GM10248 (cell line): ENCODE measurements at regions not wholly inside any gene's neighbourhood (a gene's known extent, or its start where the extent isn't known, plus 50 kb on each side); places are given as distances from the start of the nearest gene placed in this dataset.

Source experiments
- CTCF ChIA-PET: fragments of 300-600 bp; sonication (Branson Sonifier 250); formaldehyde crosslinking; extraction: SDS; loops from one replicate; lab custom pipeline; 2021; ENCODE audit warnings: antibody characterized with exemption; lab: Yijun Ruan, JAX
- POLR2A ChIA-PET: fragments of 350-650 bp; sonication (Branson Sonifier 250); formaldehyde crosslinking; extraction: SDS; loops from one replicate; lab custom pipeline; 2020; ENCODE audit warnings: antibody characterized with exemption; lab: Yijun Ruan, JAX
- DNase-seq: peaks from one replicate; pipeline ENCODE4 v3.0.0; 2012; ENCODE audit errors: extremely low spot score
- TF ChIP-seq, protein P1 (sequence below): IDR thresholded peaks from 2 replicates; pipeline ENCODE4 v1.5.1; 2012; ENCODE audit warnings: mild to moderate bottlenecking, low read depth; ENCODE audit errors: extremely low read depth, missing control alignments, control extremely low read depth

DNA sequence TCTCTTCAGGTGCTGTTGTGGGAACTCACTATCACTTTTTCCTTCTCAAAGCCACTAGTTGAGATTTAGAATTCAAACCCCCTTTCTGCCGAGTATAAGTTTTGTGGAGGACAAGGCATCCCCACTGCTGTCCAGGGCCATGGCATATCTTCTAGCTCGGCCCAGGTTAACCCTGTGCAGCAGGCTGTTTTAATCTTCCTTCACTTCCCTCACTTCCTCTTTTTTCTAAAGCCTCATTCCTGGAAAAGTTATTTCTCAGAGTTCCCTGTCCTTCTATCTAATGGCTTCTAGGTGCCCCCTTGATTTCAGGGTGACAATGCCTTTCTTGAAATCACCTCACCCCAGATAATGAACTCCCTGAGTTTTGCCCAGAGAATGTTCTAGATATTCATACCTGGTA, 222.3 kb downstream of the SNX10 start:
- CTCF ChIA-PET, result interaction anchor here (0.8 to 1.6 kb wide), 2 partner anchors 10 to 13 kb away, joined by 3 to 4 read pairs; no protein-coding TSS in a partner anchor
- DNase-seq, result no peak
- TF ChIP-seq, protein P1, sequence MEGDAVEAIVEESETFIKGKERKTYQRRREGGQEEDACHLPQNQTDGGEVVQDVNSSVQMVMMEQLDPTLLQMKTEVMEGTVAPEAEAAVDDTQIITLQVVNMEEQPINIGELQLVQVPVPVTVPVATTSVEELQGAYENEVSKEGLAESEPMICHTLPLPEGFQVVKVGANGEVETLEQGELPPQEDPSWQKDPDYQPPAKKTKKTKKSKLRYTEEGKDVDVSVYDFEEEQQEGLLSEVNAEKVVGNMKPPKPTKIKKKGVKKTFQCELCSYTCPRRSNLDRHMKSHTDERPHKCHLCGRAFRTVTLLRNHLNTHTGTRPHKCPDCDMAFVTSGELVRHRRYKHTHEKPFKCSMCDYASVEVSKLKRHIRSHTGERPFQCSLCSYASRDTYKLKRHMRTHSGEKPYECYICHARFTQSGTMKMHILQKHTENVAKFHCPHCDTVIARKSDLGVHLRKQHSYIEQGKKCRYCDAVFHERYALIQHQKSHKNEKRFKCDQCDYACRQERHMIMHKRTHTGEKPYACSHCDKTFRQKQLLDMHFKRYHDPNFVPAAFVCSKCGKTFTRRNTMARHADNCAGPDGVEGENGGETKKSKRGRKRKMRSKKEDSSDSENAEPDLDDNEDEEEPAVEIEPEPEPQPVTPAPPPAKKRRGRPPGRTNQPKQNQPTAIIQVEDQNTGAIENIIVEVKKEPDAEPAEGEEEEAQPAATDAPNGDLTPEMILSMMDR, result no peak
- POLR2A ChIA-PET, result no interaction called here

DNA sequence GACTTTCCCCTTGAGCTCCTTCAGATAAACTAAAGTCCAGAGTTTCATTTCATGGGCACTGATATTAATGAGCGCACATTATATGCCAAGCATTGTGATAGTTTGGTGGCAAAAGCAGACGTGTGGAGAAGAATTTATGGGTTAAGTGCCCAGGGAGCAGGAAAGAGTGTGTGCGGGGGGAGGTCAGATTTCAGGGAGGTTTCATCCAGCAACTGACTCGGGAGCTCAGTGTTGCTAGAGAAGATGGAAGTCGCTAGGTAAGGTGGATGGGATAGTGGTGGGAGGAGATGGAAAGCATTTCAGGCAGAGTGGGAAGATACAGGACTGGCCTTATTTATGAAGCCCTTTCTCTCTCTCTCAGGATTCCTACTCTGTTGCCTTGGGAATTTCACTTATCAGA, 223.0 kb downstream of the SNX10 start:
- TF ChIP-seq, protein P1, result no peak
- POLR2A ChIA-PET, result no interaction called here
- CTCF ChIA-PET, result interaction anchor here (0.8 kb wide), 1 partner anchor 14 kb away, joined by 3 read pairs; no protein-coding TSS in a partner anchor
- DNase-seq, result no peak

DNA sequence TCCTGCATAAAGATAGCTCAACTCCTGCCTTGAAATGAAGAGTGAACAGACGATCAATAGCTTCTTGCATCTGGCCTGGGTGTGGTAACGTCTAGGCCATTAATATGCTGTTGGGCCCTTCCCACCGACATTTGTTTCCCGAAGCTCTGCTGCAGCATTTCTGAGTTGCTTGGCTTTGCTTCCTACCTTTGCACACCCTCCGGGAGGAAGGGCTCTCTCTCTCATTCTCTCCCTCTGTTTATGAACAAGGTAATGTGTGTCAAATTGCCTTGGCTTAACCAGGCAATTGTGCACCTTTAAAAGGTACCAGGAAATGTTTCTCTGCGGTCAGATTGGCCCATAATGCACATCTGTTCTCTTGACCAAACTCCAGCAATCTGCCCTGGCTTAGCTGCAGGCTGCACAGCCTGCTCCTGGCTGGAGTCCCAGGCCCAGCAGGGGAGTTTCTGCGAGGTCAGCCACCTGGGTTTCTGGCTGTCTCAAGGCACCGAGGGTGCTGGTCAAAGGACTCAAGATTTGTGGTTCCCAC, 223.7 kb downstream of the SNX10 start:
- no peak for DNase-seq
- ChIA-PET CTCF (no interaction called here), POLR2A (no interaction called here)

DNA sequence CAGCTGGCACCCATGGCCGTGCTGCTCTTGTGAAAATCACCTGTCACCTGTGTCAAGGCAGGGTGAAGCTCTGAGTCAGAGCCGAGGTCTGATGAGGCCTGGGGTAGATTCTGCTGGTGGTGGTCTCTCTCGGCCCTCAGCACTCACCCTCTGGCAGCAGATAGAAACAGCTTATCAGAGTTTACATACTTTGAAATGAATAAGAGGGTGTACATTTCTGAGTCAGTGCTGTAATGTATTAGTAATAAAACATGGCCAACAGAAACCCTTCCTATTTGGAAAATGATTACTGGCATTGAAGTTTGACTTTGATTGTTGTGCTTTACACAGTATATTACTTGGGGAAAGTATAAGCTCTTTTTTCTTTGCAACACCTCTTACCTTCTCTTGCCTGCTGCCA, 228.8 kb downstream of the SNX10 start:
- ChIA-PET CTCF (interaction anchor here (1.0 to 1.4 kb wide), 3 partner anchors 11 to 151 kb away, joined by 3 read pairs; no protein-coding TSS in a partner anchor), POLR2A (no interaction called here)
- DNase-seq, result no peak
- TF ChIP-seq, protein P1, result no peak

More for the DNA sequence above, 223.7 kb downstream of the SNX10 start:
- TF ChIP-seq, protein P1, result no peak

DNA sequence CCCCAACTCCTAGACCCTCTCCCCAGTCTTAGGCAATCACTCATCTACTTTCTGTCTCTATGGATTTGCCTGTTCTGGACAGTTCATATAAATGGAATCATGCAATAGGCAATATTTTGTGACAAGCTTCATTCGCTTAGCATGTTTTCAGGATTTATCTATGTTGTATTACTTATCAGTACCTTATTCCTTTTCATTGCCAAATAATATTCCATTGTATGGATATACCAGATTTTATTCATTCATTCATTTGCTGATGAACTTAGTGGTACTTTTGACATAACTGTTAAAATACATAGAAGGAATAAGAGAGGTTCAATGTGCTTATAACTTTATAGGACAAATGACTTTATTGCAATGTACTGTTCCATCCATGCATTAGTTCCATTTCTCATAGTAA, 231.0 kb downstream of the SNX10 start:
- CTCF ChIA-PET, result interaction anchor here (1.0 to 1.4 kb wide), 3 partner anchors 40 to 153 kb away, joined by 3 to 4 read pairs (median 3); no protein-coding TSS in a partner anchor
- POLR2A ChIA-PET, result no interaction called here
- no peak for DNase-seq
- TF ChIP-seq, protein P1, result no peak

DNA sequence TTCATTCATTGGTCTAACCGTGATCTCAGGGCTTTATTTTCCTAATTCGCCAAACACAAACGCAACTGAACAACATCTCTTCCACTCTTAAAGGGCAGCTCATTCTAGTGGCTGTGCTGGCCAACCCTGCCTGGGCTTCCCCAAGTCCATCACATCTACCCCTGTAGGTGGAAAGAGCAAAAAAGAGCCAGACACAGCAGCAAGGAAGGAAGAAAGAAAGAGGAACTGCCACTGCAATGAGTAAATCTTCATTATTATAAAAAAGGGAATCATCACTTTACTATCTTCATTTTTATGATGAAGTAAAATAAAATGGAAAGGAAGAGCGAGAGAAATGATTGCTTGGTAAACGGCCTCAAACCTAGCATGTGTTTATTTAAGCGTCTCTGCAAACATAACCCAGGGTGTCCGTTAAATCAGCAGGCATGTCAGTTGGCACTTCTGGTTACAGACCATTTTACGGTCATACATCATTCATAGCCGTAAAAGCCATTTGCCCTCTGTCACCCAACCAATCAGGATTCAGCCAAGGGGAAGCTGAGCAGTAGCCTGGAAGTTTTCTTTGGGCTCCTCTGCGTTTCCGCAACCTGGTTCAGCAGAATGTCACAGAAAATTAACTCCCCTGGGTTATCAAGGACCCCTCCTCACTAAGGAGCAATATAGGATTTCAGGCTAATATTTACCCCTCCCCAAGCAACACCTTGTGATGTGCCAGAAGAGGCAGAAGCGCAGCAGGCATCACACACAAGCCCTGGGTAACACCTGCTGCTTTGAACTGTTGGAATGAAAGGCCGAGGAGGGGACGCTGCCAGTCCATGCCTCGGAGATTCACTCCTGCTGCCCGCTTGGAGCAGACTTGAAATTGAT, 234.0 kb downstream of the SNX10 start:
- ChIA-PET POLR2A (no interaction called here), CTCF (interaction anchor here (2.4 kb wide), 1 partner anchor 8 kb away, joined by 5 read pairs; no protein-coding TSS in a partner anchor)
- TF ChIP-seq, protein P1, result no peak
- no peak for DNase-seq
